ENCODE measurements at regions not wholly inside any gene's neighbourhood (a gene's known extent, or its start where the extent isn't known, plus 50 kb on each side); places are given as distances from the start of the nearest gene placed in this dataset.

GRCh38 chr6:40946738-40947301 is 92.2 kb downstream of the UNC5CL start:
- no peaks in the 10 kb centered on the region for H3K4me1 Mint-ChIP-seq
- intact Hi-C loops (cut with micrococcal nuclease), result no loop called here
- no peak overlapping the region for H3K27ac Mint-ChIP-seq
- TF ChIP-seq CTCF (IDR thresholded peaks at IDR 0.05), result no peak
- no peaks in the 10 kb centered on the region for H3K36me3 Mint-ChIP-seq (ENCODE audit: low read depth)
- no peak overlapping the region for H3K4me3 Mint-ChIP-seq
- DNase-seq (no peak), ATAC-seq (ENCODE audit: low read depth) (no peak)
- POLR2A ChIA-PET, result no interaction called here
- CTCF ChIA-PET, result no interaction called here
- H3K9me3 Mint-ChIP-seq, result no peaks in the 10 kb centered on the region
- H3K27me3 Mint-ChIP-seq, result peaks cover 10% of the 10 kb centered on the region

- Mint-ChIP-seq H3K27ac (no peak overlapping the region), H3K36me3 (ENCODE audit: low read depth) (no peaks in the 10 kb centered on the region), H3K27me3 (peaks cover 24% of the 10 kb centered on the region), H3K4me3 (no peak overlapping the region), H3K4me1 (no peaks in the 10 kb centered on the region), H3K9me3 (no peaks in the 10 kb centered on the region)
- ATAC-seq (ENCODE audit: low read depth) (no peak), DNase-seq (no peak)
- no peak for TF ChIP-seq CTCF (IDR thresholded peaks at IDR 0.05)
- intact Hi-C loops (cut with micrococcal nuclease), result no loop called here
- ChIA-PET POLR2A (no interaction called here), CTCF (no interaction called here)
Observed at GRCh38 chr6:40937491-40937890, 101.5 kb downstream of the UNC5CL start.

GRCh38 chr6:40936818-40937251 is 102.2 kb downstream of the UNC5CL start:
- no peak for ATAC-seq (ENCODE audit: low read depth)
- Mint-ChIP-seq H3K36me3 (ENCODE audit: low read depth) (no peaks in the 10 kb centered on the region), H3K4me3 (no peak overlapping the region), H3K4me1 (no peaks in the 10 kb centered on the region), H3K27ac (no peak overlapping the region), H3K27me3 (peaks cover 24% of the 10 kb centered on the region), H3K9me3 (no peaks in the 10 kb centered on the region)
- ChIA-PET POLR2A (no interaction called here), CTCF (no interaction called here)
- no peak for TF ChIP-seq CTCF (IDR thresholded peaks at IDR 0.05)
- intact Hi-C loops (cut with micrococcal nuclease), result no loop called here
- DNase-seq, result no peak

- Mint-ChIP-seq H3K36me3 (ENCODE audit: low read depth) (no peaks in the 10 kb centered on the region), H3K9me3 (no peaks in the 10 kb centered on the region), H3K4me3 (no peak overlapping the region), H3K27me3 (peaks cover 11% of the 10 kb centered on the region), H3K27ac (no peak overlapping the region), H3K4me1 (no peaks in the 10 kb centered on the region)
- intact Hi-C loops (cut with micrococcal nuclease), result no loop called here
- ATAC-seq (ENCODE audit: low read depth) (no peak), DNase-seq (no peak)
- CTCF ChIA-PET, result no interaction called here
- TF ChIP-seq CTCF (IDR thresholded peaks at IDR 0.05), result no peak
- POLR2A ChIA-PET, result no interaction called here
Observed at GRCh38 chr6:40933864-40934263, 105.2 kb downstream of the UNC5CL start.

- Mint-ChIP-seq H3K4me3 (no peak overlapping the region), H3K9me3 (no peaks in the 10 kb centered on the region), H3K4me1 (no peaks in the 10 kb centered on the region), H3K36me3 (ENCODE audit: low read depth) (no peaks in the 10 kb centered on the region), H3K27me3 (peaks cover 9% of the 10 kb centered on the region), H3K27ac (no peak overlapping the region)
- TF ChIP-seq CTCF (IDR thresholded peaks at IDR 0.05), result no peak
- no peak for DNase-seq
- ChIA-PET CTCF (no interaction called here), POLR2A (no interaction called here)
- intact Hi-C loops (cut with micrococcal nuclease), result no loop called here
- no peak for ATAC-seq (ENCODE audit: low read depth)
Observed at GRCh38 chr6:40932953-40933352, 106.1 kb downstream of the UNC5CL start.
